HG03139 (cell line): ENCODE measurements at regions not wholly inside any gene's neighbourhood (a gene's known extent, or its start where the extent isn't known, plus 50 kb on each side); places are given as distances from the start of the nearest gene placed in this dataset.
A peak's percentile ranks its signal among the peaks of the same experiment; 100 is the strongest.

ENCODE experiments used
- ATAC-seq: cut with Tn5 transposase; IDR thresholded peaks from one replicate; pipeline ENCODE4 v1.9.1; 2021; ENCODE audit not compliant: unreplicated experiment

- ATAC-seq = no peak
Observed at GRCh38 chr10:90579602-90580242, 278.1 kb downstream of the HTR7 start.

- no peak for ATAC-seq
Observed at GRCh38 chr10:90583416-90583815, 274.4 kb downstream of the HTR7 start.

GRCh38 chr10:90587081-90587491 is 270.8 kb downstream of the HTR7 start:
- ATAC-seq = no peak

- no peak for ATAC-seq
Observed at GRCh38 chr10:90587561-90587960, 270.3 kb downstream of the HTR7 start.

GRCh38 chr10:90588222-90588621 is 269.6 kb downstream of the HTR7 start:
- no peak for ATAC-seq

GRCh38 chr10:90589825-90590224 is 268.0 kb downstream of the HTR7 start:
- no peak for ATAC-seq

- no peak for ATAC-seq
Observed at GRCh38 chr10:90591629-90592028, 266.2 kb downstream of the HTR7 start.

GRCh38 chr10:90592638-90593302 is 265.1 kb downstream of the HTR7 start:
- peak; percentile 65 for ATAC-seq

- no peak for ATAC-seq
Observed at GRCh38 chr10:90598513-90598912, 259.3 kb downstream of the HTR7 start.

- ATAC-seq = no peak
Observed at GRCh38 chr10:90602862-90603610, 254.8 kb downstream of the HTR7 start.

- no peak for ATAC-seq
Observed at GRCh38 chr10:90604636-90605035, 253.2 kb downstream of the HTR7 start.

GRCh38 chr10:90605506-90605905 is 252.3 kb downstream of the HTR7 start:
- no peak for ATAC-seq

- ATAC-seq = no peak
Observed at GRCh38 chr10:90612276-90612675, 245.6 kb downstream of the HTR7 start.

GRCh38 chr10:90614631-90615030 is 243.2 kb downstream of the HTR7 start:
- no peak for ATAC-seq

- no peak for ATAC-seq
Observed at GRCh38 chr10:90621577-90621976, 236.3 kb downstream of the HTR7 start.

GRCh38 chr10:90635111-90635765 is 222.6 kb downstream of the HTR7 start:
- ATAC-seq = no peak

GRCh38 chr10:90640756-90641155 is 217.1 kb downstream of the HTR7 start:
- no peak for ATAC-seq

GRCh38 chr10:90641731-90642130 is 216.1 kb downstream of the HTR7 start:
- no peak for ATAC-seq

GRCh38 chr10:90642136-90642535 is 215.7 kb downstream of the HTR7 start:
- ATAC-seq = no peak

GRCh38 chr10:90642650-90643049 is 215.2 kb downstream of the HTR7 start:
- ATAC-seq = no peak

- ATAC-seq = no peak
Observed at GRCh38 chr10:90644165-90644564, 213.7 kb downstream of the HTR7 start.

- ATAC-seq = no peak
Observed at GRCh38 chr10:90650858-90651257, 207.0 kb downstream of the HTR7 start.
